WTC11 (cell line): ENCODE measurements at regions not wholly inside any gene's neighbourhood (a gene's known extent, or its start where the extent isn't known, plus 50 kb on each side); places are given as distances from the start of the nearest gene placed in this dataset.

ENCODE experiments used
- JUN ChIP-seq: sonication (generic); formaldehyde crosslinking; IDR thresholded peaks from 2 replicates; pipeline ENCODE4 v1.8.0; 2023; ENCODE audit warnings: mild to moderate bottlenecking, missing genetic modification reagents
- TEAD1 ChIP-seq: sonication (generic); formaldehyde crosslinking; IDR thresholded peaks from 2 replicates; pipeline ENCODE4 v1.8.0; 2022; ENCODE audit warnings: mild to moderate bottlenecking, missing genetic modification reagents
- TF ChIP-seq, protein P1 (sequence below): sonication (generic); formaldehyde crosslinking; IDR thresholded peaks from 2 replicates; pipeline ENCODE4 v1.8.0; 2022; ENCODE audit warnings: missing genetic modification reagents
- TF ChIP-seq, protein P2 (sequence below): fragments of 200-600 bp; IDR thresholded peaks from 2 replicates; pipeline ENCODE4 v1.8.0; 2022; ENCODE audit warnings: antibody characterized with exemption
- TF ChIP-seq, protein P3 (sequence below): sonication (generic); formaldehyde crosslinking; IDR thresholded peaks from 2 replicates; pipeline ENCODE4 v1.8.0; 2022; ENCODE audit warnings: mild to moderate bottlenecking, missing genetic modification reagents

DNA sequence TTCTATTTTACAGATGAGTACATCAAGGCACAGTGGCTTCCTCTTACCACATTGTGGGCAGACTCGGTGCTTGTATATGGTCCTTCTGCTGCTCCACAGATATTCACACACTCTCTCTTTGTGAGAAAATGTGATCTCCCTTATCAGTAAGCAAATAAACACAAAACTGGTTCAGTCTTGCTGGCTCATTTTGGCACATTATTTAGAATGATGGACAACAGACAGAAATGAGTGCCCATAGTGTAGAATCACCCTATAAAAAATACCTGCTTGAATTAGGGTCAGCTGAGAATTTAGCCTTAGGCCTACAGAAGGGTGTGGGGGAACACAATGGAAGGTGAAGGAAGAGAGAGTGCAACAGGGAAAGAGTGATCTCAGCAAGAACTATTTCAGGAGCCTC lies 423.1 kb downstream of the HLX start:
- TF ChIP-seq, protein P1, sequence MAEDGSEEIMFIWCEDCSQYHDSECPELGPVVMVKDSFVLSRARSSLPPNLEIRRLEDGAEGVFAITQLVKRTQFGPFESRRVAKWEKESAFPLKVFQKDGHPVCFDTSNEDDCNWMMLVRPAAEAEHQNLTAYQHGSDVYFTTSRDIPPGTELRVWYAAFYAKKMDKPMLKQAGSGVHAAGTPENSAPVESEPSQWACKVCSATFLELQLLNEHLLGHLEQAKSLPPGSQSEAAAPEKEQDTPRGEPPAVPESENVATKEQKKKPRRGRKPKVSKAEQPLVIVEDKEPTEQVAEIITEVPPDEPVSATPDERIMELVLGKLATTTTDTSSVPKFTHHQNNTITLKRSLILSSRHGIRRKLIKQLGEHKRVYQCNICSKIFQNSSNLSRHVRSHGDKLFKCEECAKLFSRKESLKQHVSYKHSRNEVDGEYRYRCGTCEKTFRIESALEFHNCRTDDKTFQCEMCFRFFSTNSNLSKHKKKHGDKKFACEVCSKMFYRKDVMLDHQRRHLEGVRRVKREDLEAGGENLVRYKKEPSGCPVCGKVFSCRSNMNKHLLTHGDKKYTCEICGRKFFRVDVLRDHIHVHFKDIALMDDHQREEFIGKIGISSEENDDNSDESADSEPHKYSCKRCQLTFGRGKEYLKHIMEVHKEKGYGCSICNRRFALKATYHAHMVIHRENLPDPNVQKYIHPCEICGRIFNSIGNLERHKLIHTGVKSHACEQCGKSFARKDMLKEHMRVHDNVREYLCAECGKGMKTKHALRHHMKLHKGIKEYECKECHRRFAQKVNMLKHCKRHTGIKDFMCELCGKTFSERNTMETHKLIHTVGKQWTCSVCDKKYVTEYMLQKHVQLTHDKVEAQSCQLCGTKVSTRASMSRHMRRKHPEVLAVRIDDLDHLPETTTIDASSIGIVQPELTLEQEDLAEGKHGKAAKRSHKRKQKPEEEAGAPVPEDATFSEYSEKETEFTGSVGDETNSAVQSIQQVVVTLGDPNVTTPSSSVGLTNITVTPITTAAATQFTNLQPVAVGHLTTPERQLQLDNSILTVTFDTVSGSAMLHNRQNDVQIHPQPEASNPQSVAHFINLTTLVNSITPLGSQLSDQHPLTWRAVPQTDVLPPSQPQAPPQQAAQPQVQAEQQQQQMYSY (CRISPR knock-in tag), result no peak
- TF ChIP-seq TEAD1 (no peak), JUN (CRISPR knock-in tag) (no peak)
- TF ChIP-seq, protein P2, sequence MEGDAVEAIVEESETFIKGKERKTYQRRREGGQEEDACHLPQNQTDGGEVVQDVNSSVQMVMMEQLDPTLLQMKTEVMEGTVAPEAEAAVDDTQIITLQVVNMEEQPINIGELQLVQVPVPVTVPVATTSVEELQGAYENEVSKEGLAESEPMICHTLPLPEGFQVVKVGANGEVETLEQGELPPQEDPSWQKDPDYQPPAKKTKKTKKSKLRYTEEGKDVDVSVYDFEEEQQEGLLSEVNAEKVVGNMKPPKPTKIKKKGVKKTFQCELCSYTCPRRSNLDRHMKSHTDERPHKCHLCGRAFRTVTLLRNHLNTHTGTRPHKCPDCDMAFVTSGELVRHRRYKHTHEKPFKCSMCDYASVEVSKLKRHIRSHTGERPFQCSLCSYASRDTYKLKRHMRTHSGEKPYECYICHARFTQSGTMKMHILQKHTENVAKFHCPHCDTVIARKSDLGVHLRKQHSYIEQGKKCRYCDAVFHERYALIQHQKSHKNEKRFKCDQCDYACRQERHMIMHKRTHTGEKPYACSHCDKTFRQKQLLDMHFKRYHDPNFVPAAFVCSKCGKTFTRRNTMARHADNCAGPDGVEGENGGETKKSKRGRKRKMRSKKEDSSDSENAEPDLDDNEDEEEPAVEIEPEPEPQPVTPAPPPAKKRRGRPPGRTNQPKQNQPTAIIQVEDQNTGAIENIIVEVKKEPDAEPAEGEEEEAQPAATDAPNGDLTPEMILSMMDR, result no peak
- TF ChIP-seq, protein P3, sequence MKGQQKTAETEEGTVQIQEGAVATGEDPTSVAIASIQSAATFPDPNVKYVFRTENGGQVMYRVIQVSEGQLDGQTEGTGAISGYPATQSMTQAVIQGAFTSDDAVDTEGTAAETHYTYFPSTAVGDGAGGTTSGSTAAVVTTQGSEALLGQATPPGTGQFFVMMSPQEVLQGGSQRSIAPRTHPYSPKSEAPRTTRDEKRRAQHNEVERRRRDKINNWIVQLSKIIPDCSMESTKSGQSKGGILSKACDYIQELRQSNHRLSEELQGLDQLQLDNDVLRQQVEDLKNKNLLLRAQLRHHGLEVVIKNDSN, result no peak
